HepG2 (cell line): ENCODE measurements at regions not wholly inside any gene's neighbourhood (a gene's known extent, or its start where the extent isn't known, plus 50 kb on each side); places are given as distances from the start of the nearest gene placed in this dataset.

Experiments used
- ATAC-seq: fragments of 200-7000 bp; cut with Tn5 transposase; 3 replicates; pipeline ENCODE4 v1.9.1; 2020; ENCODE audit warnings: mild to moderate bottlenecking, moderate library complexity
- BruUV-seq: library from RNA; stranded (reverse); fragments of 400-500 nt; replicated peaks from 2 replicates; lab custom pipeline; 2021; lab: Mats Ljungman, UMichigan
- CTCF ChIA-PET: fragments of 300-600 bp; formaldehyde crosslinking; extraction: SDS; loops from one replicate; lab custom pipeline; 2021; ENCODE audit warnings: low total read pairs, inconsistent platforms, low intra/inter-chr PET ratio; lab: Yijun Ruan, JAX
- POLR2A ChIA-PET: fragments of 350-600 bp; sonication (Branson Sonifier 250); formaldehyde crosslinking; loops from one replicate; lab custom pipeline; 2020; ENCODE audit warnings: antibody characterized with exemption, inconsistent platforms; lab: Yijun Ruan, JAX
- DNase-seq: peaks from one replicate; pipeline ENCODE4 v3.0.0-alpha.2; 2015; ENCODE audit warnings: low spot score
- FAIRE-seq: peaks from 3 replicates; lab custom pipeline; 2011; peaks lifted over from hg19 to GRCh38; lab: Jason Lieb, UNC
- H2AFZ ChIP-seq: one replicate; pipeline ENCODE4 v1.6.1; 2011; ENCODE audit warnings: low read length, inconsistent platforms
- H3K27ac ChIP-seq: fragments of 300-600 bp; 3 replicates; pipeline ENCODE4 v1.8.0; 2011; ENCODE audit warnings: mixed run types, mild to moderate bottlenecking, mixed read lengths, low read length, inconsistent platforms; ENCODE audit not compliant: insufficient read depth; ENCODE audit errors: extremely low read length
- H3K27me3 ChIP-seq, 2 experiments: fragments of 200-600 bp in 1 of 2; 2 replicates in 1 of 2; 3 replicates in 1 of 2; pipeline versions ENCODE4 v1.6.0 to v1.8.0; 2011; ENCODE audit warnings: low read length in 2 of 2, mild to moderate bottlenecking in 2 of 2, moderate library complexity in 2 of 2, inconsistent platforms in 1 of 2; ENCODE audit not compliant: insufficient read depth in 2 of 2, control insufficient read depth in 1 of 2
- H3K36me3 ChIP-seq, 2 experiments: fragments of 200-600 bp in 1 of 2; replicated peaks in 1 of 2; 2 replicates in 1 of 2; 3 replicates in 1 of 2; pipeline versions ENCODE4 v1.5.1 to v1.8.0; 2011; ENCODE audit warnings: low read length in 2 of 2, inconsistent platforms in 1 of 2; ENCODE audit not compliant: insufficient read depth in 2 of 2, control insufficient read depth in 1 of 2
- H3K4me1 ChIP-seq: 2 replicates; pipeline ENCODE4 v1.5.1; 2012; ENCODE audit warnings: low read length, inconsistent platforms; ENCODE audit not compliant: insufficient read depth
- H3K4me2 ChIP-seq: 2 replicates; pipeline ENCODE4 v1.6.0; 2011; ENCODE audit warnings: low read depth, low read length, inconsistent platforms
- H3K4me3 ChIP-seq, 3 experiments: fragments of 200-600 bp in 1 of 3; sonication (generic), shearing (Covaris generic) in 1 of 3; replicated peaks in 1 of 3; 2 replicates each; pipeline ENCODE4 v1.5.1; 2011 to 2016; ENCODE audit warnings: low read length in 3 of 3, inconsistent platforms in 2 of 3, low read depth in 2 of 3, mild to moderate bottlenecking in 2 of 3, control low read depth in 1 of 3, mixed read lengths in 1 of 3; ENCODE audit not compliant: insufficient read depth in 1 of 3
- H3K79me2 ChIP-seq: one replicate; pipeline ENCODE4 v1.6.1; 2011; ENCODE audit warnings: low read length, inconsistent platforms; ENCODE audit not compliant: insufficient read depth
- H3K9ac ChIP-seq: 2 replicates; pipeline ENCODE4 v1.6.0; 2011; ENCODE audit warnings: mild to moderate bottlenecking, low read depth, low read length, inconsistent platforms; ENCODE audit not compliant: insufficient read depth
- H3K9me3 ChIP-seq: 2 replicates; pipeline ENCODE4 v1.5.1; 2012; ENCODE audit warnings: mild to moderate bottlenecking, low read length
- H4K20me1 ChIP-seq: 2 replicates; pipeline ENCODE4 v1.6.0; 2011; ENCODE audit warnings: inconsistent platforms, mild to moderate bottlenecking, low read length, moderate library complexity; ENCODE audit not compliant: insufficient read depth
- CTCF ChIP-seq: sonication (generic); formaldehyde crosslinking; IDR thresholded peaks from 2 replicates; pipeline ENCODE4 v1.5.0; 2020; ENCODE audit warnings: mild to moderate bottlenecking, missing genetic modification reagents, moderate library complexity
- DMTF1 ChIP-seq: sonication (generic); formaldehyde crosslinking; IDR thresholded peaks from 2 replicates; pipeline ENCODE4 v1.4.0; 2020; ENCODE audit warnings: mild to moderate bottlenecking, missing genetic modification reagents
- ERF ChIP-seq: IDR thresholded peaks from 2 replicates; pipeline ENCODE4 v1.6.1; 2018; ENCODE audit warnings: missing biosample characterization, missing genetic modification reagents
- HMGXB3 ChIP-seq: sonication (generic); formaldehyde crosslinking; IDR thresholded peaks from 2 replicates; pipeline ENCODE4 v1.4.0; 2020; ENCODE audit warnings: missing genetic modification reagents, borderline replicate concordance
- KDM5A ChIP-seq: fragments of 200-600 bp; sonication (generic); IDR thresholded peaks from 2 replicates; pipeline ENCODE4 v1.7.0; 2018; ENCODE audit warnings: antibody characterized with exemption, mild to moderate bottlenecking, low read length, borderline replicate concordance
- MIER2 ChIP-seq: IDR thresholded peaks from 2 replicates; pipeline ENCODE4 v1.6.1; 2016; ENCODE audit warnings: missing biosample characterization, missing genetic modification reagents
- ZNF10 ChIP-seq: sonication (generic); formaldehyde crosslinking; IDR thresholded peaks from 2 replicates; pipeline ENCODE4 v1.4.0; 2020; ENCODE audit warnings: mild to moderate bottlenecking, low read depth, missing genetic modification reagents, borderline replicate concordance
- ZNF414 ChIP-seq: sonication (generic); formaldehyde crosslinking; IDR thresholded peaks from 2 replicates; pipeline ENCODE4 v1.5.0; 2020; ENCODE audit warnings: missing genetic modification reagents
- WGBS: methylation state at CpG from one replicate; pipeline ENCODE4 v1.1.6; 2017; ENCODE audit warnings: low lambda C conversion rate; 5-methylcytosine and 5-hydroxymethylcytosine counted together
- in situ Hi-C: cut with HindIII; loops from 2 replicates; pipeline ENCODE4 v1.10.0; 2017; ENCODE audit warnings: low pct_unique_long_range_greater_than_20kb; ENCODE audit not compliant: extremely low pct_ligation_motif_present
- intact Hi-C: fragments of 100-400 bp; cut with micrococcal nuclease; formaldehyde crosslinking; loops from one replicate; pipeline ENCODE4 v1.10.0; 2022; ENCODE audit not compliant: unreplicated experiment

DNA sequence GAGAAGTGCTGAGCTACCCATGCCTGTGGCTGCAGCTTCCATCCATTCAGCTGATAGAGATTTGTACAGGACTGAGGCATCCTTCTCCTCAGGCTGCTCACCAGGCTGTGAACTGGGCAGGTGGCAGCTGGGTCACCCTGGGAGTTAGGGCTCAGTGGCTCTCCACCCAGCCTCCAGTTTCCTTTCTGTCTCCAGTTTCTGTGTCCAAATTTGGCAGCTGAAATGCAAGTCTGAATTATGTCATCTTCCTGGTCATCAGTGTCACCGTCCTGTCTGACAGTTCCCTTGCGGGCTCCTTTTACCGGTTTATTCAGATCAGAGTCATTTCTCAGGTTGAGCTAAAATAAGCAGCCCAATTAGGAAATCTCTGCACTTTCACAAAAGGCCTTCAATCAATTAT lies 93.3 kb downstream of the EDN1 start (continued):
- TF ChIP-seq DMTF1 (CRISPR knock-in tag) (no peak), MIER2 (CRISPR knock-in tag) (no peak), KDM5A (no peak)
- TF ChIP-seq, all 625 proteins: peak for 0

DNA sequence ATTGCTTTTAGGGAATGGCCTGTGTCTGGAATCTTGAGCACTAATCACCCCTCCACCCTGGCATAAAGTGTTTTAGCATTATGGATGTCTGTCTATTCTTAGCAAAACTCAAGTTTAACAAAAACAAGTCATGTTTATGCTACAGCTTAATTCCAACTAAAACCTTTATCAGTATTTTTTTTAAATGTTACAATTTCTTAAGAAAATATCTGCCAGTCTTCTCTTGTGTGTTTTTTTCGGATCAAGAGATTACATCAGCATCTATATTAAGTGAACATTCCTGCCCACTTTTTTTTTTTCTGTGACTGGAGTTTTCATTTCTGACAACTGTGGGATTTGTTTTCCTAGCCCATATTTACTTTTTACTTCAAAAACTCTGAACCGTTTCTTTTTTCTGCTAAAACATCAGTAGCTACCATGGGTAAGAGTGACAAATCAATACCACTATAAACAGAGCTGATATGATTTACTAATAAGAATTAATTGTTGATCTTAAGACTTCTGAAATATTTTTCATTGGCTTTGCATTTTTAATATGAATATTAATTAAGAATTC lies 94.3 kb downstream of the EDN1 start:
- ATAC-seq (no peak), DNase-seq (no peak), FAIRE-seq (no peak)
- CTCF ChIA-PET = no interaction called here
- BruUV-seq = no TSS peak
- no peaks in the 10 kb centered on the region for H3K36me3 ChIP-seq
- no peak overlapping the region for H3K27ac ChIP-seq
- H3K4me1 ChIP-seq = peaks cover 10% of the 10 kb centered on the region
- H3K4me2 ChIP-seq = no peak overlapping the region
- H3K27me3 ChIP-seq = 0 out of 5 replicates have a peak, but pooled peaks cover 0 to 1% of the 10 kb centered on the region in 2 experiments
- H2AFZ ChIP-seq = no peak overlapping the region
- intact Hi-C loops = no loop called here
- no peak overlapping the region for H3K4me3 ChIP-seq
- H4K20me1 ChIP-seq = no peaks in the 10 kb centered on the region; the same call in 1 of the 2 replicates
- H3K9ac ChIP-seq = no peak overlapping the region
- 6% methylated on average over 2 of the region's 2 CpGs for WGBS
- H3K79me2 ChIP-seq = no peaks in the 10 kb centered on the region
- H3K9me3 ChIP-seq = no peaks in the 10 kb centered on the region
- POLR2A ChIA-PET = no interaction called here
- in situ Hi-C loops = no loop called here
- TF ChIP-seq ZNF414 (CRISPR knock-in tag) (no peak), CTCF (no peak), ZNF10 (CRISPR knock-in tag) (no peak), ERF (CRISPR knock-in tag) (no peak), HMGXB3 (CRISPR knock-in tag) (no peak)
